B cell (primary cell): ENCODE measurements at regions not wholly inside any gene's neighbourhood (a gene's known extent, or its start where the extent isn't known, plus 50 kb on each side); places are given as distances from the start of the nearest gene placed in this dataset.
"Not testable (repeated sequence)": the region's sequence is repeated elsewhere in the genome, so short reads cannot be mapped to it uniquely, and the experiment has no call there.

ENCODE experiments used
- ATAC-seq: fragments of 200-7000 bp; cut with Tn5 transposase; one replicate; pipeline ENCODE4 v1.10.0; 2021; ENCODE audit warnings: low read depth, mild to moderate bottlenecking, moderate number of reproducible peaks, moderate library complexity
- CTCF ChIA-PET: fragments of 350-600 bp; sonication (Branson Sonifier 250); formaldehyde crosslinking; loops from one replicate; lab custom pipeline; 2021; ENCODE audit warnings: antibody characterized with exemption, inconsistent platforms; lab: Charles Lee
- POLR2A ChIA-PET: fragments of 350-600 bp; sonication (Branson Sonifier 250); formaldehyde crosslinking; loops from one replicate; lab custom pipeline; 2021; ENCODE audit warnings: antibody characterized with exemption; lab: Charles Lee
- DNase-seq: peaks from one replicate; pipeline ENCODE4 v3.0.0; 2013
- H2AFZ ChIP-seq: 2 replicates; pipeline ENCODE4 v1.6.1; 2012; ENCODE audit warnings: mild to moderate bottlenecking, low read depth, low read length; ENCODE audit not compliant: insufficient read depth, poor library complexity, severe bottlenecking
- H3K27ac ChIP-seq, 2 donors: 1 replicate in 1 of 2; 2 replicates in 1 of 2; pipeline ENCODE4 v1.5.1; 2012 to 2013; ENCODE audit warnings: low read length in 2 of 2, mild to moderate bottlenecking in 2 of 2, moderate library complexity in 1 of 2
- H3K27me3 ChIP-seq, 4 experiments: fragments of 200-600 bp in 1 of 4; sonication (generic) in 1 of 4; replicated peaks in 1 of 4; 1 replicate in 2 of 4; 2 replicates in 2 of 4; pipeline versions ENCODE4 v1.6.1 to v1.7.0; 2013 to 2016; ENCODE audit warnings: low read length in 3 of 4, mild to moderate bottlenecking in 2 of 4, mixed read lengths in 1 of 4, moderate library complexity in 1 of 4; ENCODE audit not compliant: insufficient read depth in 4 of 4, control insufficient read depth in 3 of 4; ENCODE audit errors: control extremely low read depth in 1 of 4
- H3K36me3 ChIP-seq, 2 experiments: replicated peaks in 1 of 2; 1 replicate in 1 of 2; 2 replicates in 1 of 2; pipeline versions ENCODE4 v1.6.1 to v1.7.1; 2013; ENCODE audit warnings: low read length in 1 of 2; ENCODE audit not compliant: insufficient read depth in 2 of 2, control insufficient read depth in 1 of 2; ENCODE audit errors: control extremely low read depth in 1 of 2, extremely low read depth in 1 of 2
- H3K4me1 ChIP-seq, 2 donors: fragments of 200-600 bp in 1 of 2; sonication (generic) in 1 of 2; 1 replicate in 1 of 2; 2 replicates in 1 of 2; pipeline versions ENCODE4 v1.5.1 to v1.6.1; 2013 to 2017; ENCODE audit warnings: low read length in 2 of 2; ENCODE audit not compliant: control insufficient read depth in 2 of 2, insufficient read depth in 2 of 2
- H3K4me2 ChIP-seq: replicated peaks from 2 replicates; pipeline ENCODE3; 2012; ENCODE audit warnings: mild to moderate bottlenecking, low read depth, low read length; ENCODE audit not compliant: poor library complexity, severe bottlenecking
- H3K4me3 ChIP-seq, 5 experiments: fragments of 200-600 bp in 1 of 5; sonication (generic) in 1 of 5; 1 replicate in 3 of 5; 2 replicates in 2 of 5; pipeline versions ENCODE4 v1.5.1 to v1.7.0; 2011 to 2016; ENCODE audit warnings: low read length in 4 of 5, mild to moderate bottlenecking in 4 of 5, low read depth in 2 of 5, control low read depth in 1 of 5, moderate library complexity in 1 of 5; ENCODE audit not compliant: insufficient read depth in 1 of 5; ENCODE audit errors: control extremely low read depth in 1 of 5, extremely low read depth in 1 of 5
- H3K79me2 ChIP-seq: fragments of 200-600 bp; sonication (generic); one replicate; pipeline ENCODE4 v1.6.0; 2016; ENCODE audit warnings: low read length; ENCODE audit not compliant: control insufficient read depth, insufficient read depth
- H3K9ac ChIP-seq: fragments of 200-600 bp; sonication (generic); 2 replicates; pipeline ENCODE4 v1.6.1; 2017; ENCODE audit warnings: mild to moderate bottlenecking, low read length, moderate library complexity
- H3K9me3 ChIP-seq, 3 donors: one replicate each; pipeline versions ENCODE4 v1.6.1 to v1.7.1; 2013; ENCODE audit warnings: low read length in 2 of 3; ENCODE audit not compliant: control insufficient read depth in 2 of 3, insufficient read depth in 1 of 3; ENCODE audit errors: control extremely low read depth in 1 of 3
- H4K20me1 ChIP-seq: 2 replicates; pipeline ENCODE4 v1.6.0; 2012; ENCODE audit warnings: mild to moderate bottlenecking, low read length; ENCODE audit not compliant: insufficient read depth, control insufficient read depth, poor library complexity, severe bottlenecking
- H3K27ac Mint-ChIP-seq: one replicate; pipeline ENCODE4 v1.8.0; 2021; ENCODE audit warnings: mixed read lengths
- H3K27me3 Mint-ChIP-seq: one replicate; pipeline ENCODE4 v1.8.0; 2021; ENCODE audit warnings: mixed read lengths
- H3K4me1 Mint-ChIP-seq: one replicate; pipeline ENCODE4 v1.8.0; 2021; ENCODE audit warnings: mixed read lengths
- H3K4me3 Mint-ChIP-seq: one replicate; pipeline ENCODE4 v1.8.0; 2021; ENCODE audit warnings: mixed read lengths
- H3K9me3 Mint-ChIP-seq: one replicate; pipeline ENCODE4 v1.8.0; 2022; ENCODE audit warnings: mixed read lengths; ENCODE audit not compliant: insufficient read depth
- WGBS: methylation state at CpG from one replicate; pipeline ENCODE4 v1.1.5; 2013; ENCODE audit warnings: missing lambda C conversion rate; ENCODE audit not compliant: insufficient coverage; 5-methylcytosine and 5-hydroxymethylcytosine counted together
- intact Hi-C: fragments of 100-400 bp; cut with micrococcal nuclease; formaldehyde crosslinking; loops from one replicate; pipeline ENCODE4 v1.10.0; 2022

DNA sequence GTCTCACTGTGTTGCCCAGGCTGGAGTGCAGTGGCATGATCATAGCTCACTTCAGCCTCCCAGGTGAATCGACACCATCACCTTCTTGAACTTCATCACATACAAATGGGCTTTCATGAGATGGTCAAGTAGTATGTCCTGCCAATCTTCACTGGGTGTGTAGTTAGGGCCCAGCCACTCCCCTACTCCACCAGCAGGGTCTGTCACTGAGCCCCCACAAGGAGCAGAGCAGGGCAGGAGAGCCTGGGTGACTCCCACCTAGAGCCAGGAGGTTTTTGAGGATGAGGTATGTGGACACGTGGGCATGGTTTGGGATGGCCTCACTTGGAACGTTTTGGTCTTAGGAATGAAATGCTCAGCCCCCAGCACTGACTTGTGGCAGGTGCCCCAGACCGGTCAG lies 4037.7 kb upstream of the TPTE start:
- H3K36me3 ChIP-seq, H3K27ac ChIP-seq, H3K27me3 Mint-ChIP-seq, H3K9me3 ChIP-seq, H3K4me1 ChIP-seq, H3K4me3 ChIP-seq, CTCF ChIA-PET, H3K27ac Mint-ChIP-seq, H3K4me2 ChIP-seq, H3K79me2 ChIP-seq, intact Hi-C loops, H3K27me3 ChIP-seq, H2AFZ ChIP-seq, H3K9ac ChIP-seq, H4K20me1 ChIP-seq, ATAC-seq, H3K9me3 Mint-ChIP-seq, H3K4me1 Mint-ChIP-seq, H3K4me3 Mint-ChIP-seq, DNase-seq, POLR2A ChIA-PET: not testable (repeated sequence)
- no CpG with 5 or more reads among the region's 4 CpGs for WGBS

DNA sequence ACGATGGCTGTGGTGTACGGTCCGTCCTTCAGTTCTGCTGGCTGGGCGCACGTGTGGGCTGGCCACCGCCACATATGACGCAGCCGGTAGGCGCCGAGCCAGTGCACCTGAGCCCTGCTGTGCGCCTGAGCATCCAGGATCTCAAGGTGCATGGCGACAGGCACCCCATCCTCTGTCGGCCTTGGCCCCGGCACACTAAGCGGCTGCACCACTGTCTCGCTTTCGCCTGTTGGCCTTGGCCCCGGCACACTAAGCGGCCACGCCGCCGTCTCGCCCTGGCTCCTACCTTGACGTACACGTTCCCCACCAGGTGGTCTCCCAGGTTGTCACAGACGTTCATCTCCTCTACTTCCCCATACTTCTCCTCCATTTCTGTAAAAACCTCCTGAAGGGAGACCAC lies 4034.6 kb upstream of the TPTE start:
- H3K4me3 Mint-ChIP-seq, H2AFZ ChIP-seq, H3K9ac ChIP-seq, POLR2A ChIA-PET, H3K9me3 Mint-ChIP-seq, ATAC-seq, intact Hi-C loops, H3K4me1 Mint-ChIP-seq, H3K4me1 ChIP-seq, H3K27me3 ChIP-seq, H3K36me3 ChIP-seq, DNase-seq, H4K20me1 ChIP-seq, H3K27ac ChIP-seq, H3K4me3 ChIP-seq, H3K27me3 Mint-ChIP-seq, CTCF ChIA-PET, H3K27ac Mint-ChIP-seq, H3K9me3 ChIP-seq, H3K79me2 ChIP-seq, H3K4me2 ChIP-seq: not testable (repeated sequence)
- WGBS, result no CpG with 5 or more reads among the region's 26 CpGs

- CTCF ChIA-PET, result not testable (repeated sequence)
Measured at GRCh38 chr21:6492691-6493090, 4028.7 kb upstream of the TPTE start.

DNA sequence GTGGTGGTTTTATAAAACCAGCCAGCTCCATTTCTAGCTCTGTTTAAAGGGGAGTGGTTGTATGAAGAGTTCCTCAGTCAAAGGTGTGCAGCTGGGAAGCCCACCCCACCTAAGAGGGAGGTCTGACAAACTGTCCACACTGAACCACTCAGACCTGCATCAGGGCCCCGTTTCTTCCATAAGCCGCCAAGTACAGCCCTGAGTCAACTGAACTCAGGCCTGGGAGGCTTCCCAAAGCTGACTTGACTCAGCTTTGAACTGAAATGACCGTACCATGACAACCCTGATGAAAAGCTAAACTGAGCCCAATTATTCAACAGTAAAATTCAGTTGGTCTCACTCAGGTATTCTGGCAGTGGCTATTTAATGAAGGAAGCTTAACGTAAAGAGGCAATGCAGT lies 4027.4 kb upstream of the TPTE start:
- H3K27ac Mint-ChIP-seq, H3K4me2 ChIP-seq, H3K9ac ChIP-seq, H3K4me1 Mint-ChIP-seq, H3K36me3 ChIP-seq, POLR2A ChIA-PET, H3K4me1 ChIP-seq, H2AFZ ChIP-seq, H3K79me2 ChIP-seq, H3K4me3 Mint-ChIP-seq, ATAC-seq, H3K27me3 Mint-ChIP-seq, H3K27me3 ChIP-seq, H4K20me1 ChIP-seq, H3K9me3 ChIP-seq, H3K4me3 ChIP-seq, CTCF ChIA-PET, intact Hi-C loops, H3K27ac ChIP-seq, DNase-seq, H3K9me3 Mint-ChIP-seq: not testable (repeated sequence)
- no CpG with 5 or more reads among the region's 4 CpGs for WGBS

More at GRCh38 chr21:6492691-6493090, 4028.7 kb upstream of the TPTE start:
- H3K4me1 Mint-ChIP-seq, H3K9me3 Mint-ChIP-seq, H3K4me2 ChIP-seq, H3K27ac ChIP-seq, H3K36me3 ChIP-seq, H3K27ac Mint-ChIP-seq, H2AFZ ChIP-seq, H3K4me3 Mint-ChIP-seq, H3K9me3 ChIP-seq, H4K20me1 ChIP-seq, DNase-seq, H3K4me1 ChIP-seq, ATAC-seq, intact Hi-C loops, H3K4me3 ChIP-seq, H3K79me2 ChIP-seq, H3K9ac ChIP-seq, H3K27me3 ChIP-seq, H3K27me3 Mint-ChIP-seq, POLR2A ChIA-PET: not testable (repeated sequence)
- WGBS, result no CpG with 5 or more reads among the region's 8 CpGs
